ENCODE measurements at regions not wholly inside any gene's neighbourhood (a gene's known extent, or its start where the extent isn't known, plus 50 kb on each side); places are given as distances from the start of the nearest gene placed in this dataset.

DNA sequence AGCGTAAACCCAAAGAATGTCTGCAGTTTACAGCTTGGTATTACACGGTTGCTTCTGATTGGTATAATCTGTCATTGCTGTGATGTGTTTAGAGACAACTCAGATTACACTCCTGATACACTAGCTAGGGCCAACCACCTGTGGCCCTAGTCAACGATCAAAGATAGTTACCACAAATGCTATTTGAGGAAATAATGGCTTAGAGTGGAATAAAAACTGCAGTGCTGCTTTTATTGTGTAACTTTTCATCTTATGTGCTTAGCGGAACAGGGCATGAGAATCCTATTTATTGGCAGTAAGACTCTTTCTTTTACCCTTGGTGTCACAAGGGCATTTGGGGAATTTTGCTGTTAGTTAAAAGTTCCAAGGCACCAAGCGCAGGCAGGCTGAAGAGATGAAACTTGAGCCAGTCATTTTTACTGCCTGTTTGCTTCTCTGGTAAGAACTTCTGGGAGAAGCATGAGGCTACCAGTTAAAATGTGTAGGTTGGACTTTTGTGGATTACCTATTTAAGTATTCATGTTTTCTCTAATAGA lies 363.3 kb downstream of the KCNRG start:
- TF ChIP-seq, protein P1, sequence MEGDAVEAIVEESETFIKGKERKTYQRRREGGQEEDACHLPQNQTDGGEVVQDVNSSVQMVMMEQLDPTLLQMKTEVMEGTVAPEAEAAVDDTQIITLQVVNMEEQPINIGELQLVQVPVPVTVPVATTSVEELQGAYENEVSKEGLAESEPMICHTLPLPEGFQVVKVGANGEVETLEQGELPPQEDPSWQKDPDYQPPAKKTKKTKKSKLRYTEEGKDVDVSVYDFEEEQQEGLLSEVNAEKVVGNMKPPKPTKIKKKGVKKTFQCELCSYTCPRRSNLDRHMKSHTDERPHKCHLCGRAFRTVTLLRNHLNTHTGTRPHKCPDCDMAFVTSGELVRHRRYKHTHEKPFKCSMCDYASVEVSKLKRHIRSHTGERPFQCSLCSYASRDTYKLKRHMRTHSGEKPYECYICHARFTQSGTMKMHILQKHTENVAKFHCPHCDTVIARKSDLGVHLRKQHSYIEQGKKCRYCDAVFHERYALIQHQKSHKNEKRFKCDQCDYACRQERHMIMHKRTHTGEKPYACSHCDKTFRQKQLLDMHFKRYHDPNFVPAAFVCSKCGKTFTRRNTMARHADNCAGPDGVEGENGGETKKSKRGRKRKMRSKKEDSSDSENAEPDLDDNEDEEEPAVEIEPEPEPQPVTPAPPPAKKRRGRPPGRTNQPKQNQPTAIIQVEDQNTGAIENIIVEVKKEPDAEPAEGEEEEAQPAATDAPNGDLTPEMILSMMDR (IDR thresholded peaks at IDR 0.05): no peak
- TF ChIP-seq POLR2AphosphoS5 (IDR thresholded peaks at IDR 0.05) (no peak), POLR2A (IDR thresholded peaks at IDR 0.05) (no peak), EP300 (IDR thresholded peaks at IDR 0.05) (no peak)
